ENCODE measurements at regions not wholly inside any gene's neighbourhood (a gene's known extent, or its start where the extent isn't known, plus 50 kb on each side); places are given as distances from the start of the nearest gene placed in this dataset.

GRCh38 chr18:27394687-27395086 is 209.6 kb upstream of the CHST9 start:
- Histone ChIP-seq H3K9ac (ENCODE audit: low read length) (no peak overlapping the region), H3K4me3 (ENCODE audit: low read depth, low read length) (no peak overlapping the region), H3K4me1 (ENCODE audit: control insufficient read depth, insufficient read depth, low read length) (no peaks in the 10 kb centered on the region), H3K27me3 (ENCODE audit: control insufficient read depth, insufficient read depth, low read length) (no peaks in the 10 kb centered on the region), H3K36me3 (ENCODE audit: control insufficient read depth, insufficient read depth, low read length) (no peaks in the 10 kb centered on the region), H3K27ac (ENCODE audit: low read depth, low read length) (no peak overlapping the region), H3K9me3 (ENCODE audit: control insufficient read depth, insufficient read depth, low read depth, low read length) (no peaks in the 10 kb centered on the region)

GRCh38 chr18:27382567-27383216 is 197.6 kb upstream of the CHST9 start:
- Histone ChIP-seq H3K36me3 (ENCODE audit: control insufficient read depth, insufficient read depth, low read length) (no peaks in the 10 kb centered on the region), H3K9ac (ENCODE audit: low read length) (no peak overlapping the region), H3K4me3 (ENCODE audit: low read depth, low read length) (no peak overlapping the region), H3K27me3 (ENCODE audit: control insufficient read depth, insufficient read depth, low read length) (no peaks in the 10 kb centered on the region), H3K4me1 (ENCODE audit: control insufficient read depth, insufficient read depth, low read length) (peaks cover 8% of the 10 kb centered on the region), H3K27ac (ENCODE audit: low read depth, low read length) (no peak overlapping the region), H3K9me3 (ENCODE audit: control insufficient read depth, insufficient read depth, low read depth, low read length) (no peaks in the 10 kb centered on the region)

- H3K4me1 ChIP-seq (ENCODE audit: control insufficient read depth, insufficient read depth, low read length), result peaks cover 8% of the 10 kb centered on the region
- H3K27me3 ChIP-seq (ENCODE audit: control insufficient read depth, insufficient read depth, low read length), result no peaks in the 10 kb centered on the region
- H3K9ac ChIP-seq (ENCODE audit: low read length), result no peak overlapping the region
- no peaks in the 10 kb centered on the region for H3K36me3 ChIP-seq (ENCODE audit: control insufficient read depth, insufficient read depth, low read length)
- no peak overlapping the region for H3K27ac ChIP-seq (ENCODE audit: low read depth, low read length)
- no peaks in the 10 kb centered on the region for H3K9me3 ChIP-seq (ENCODE audit: control insufficient read depth, insufficient read depth, low read depth, low read length)
- no peak overlapping the region for H3K4me3 ChIP-seq (ENCODE audit: low read depth, low read length)
Measured at GRCh38 chr18:27378431-27379095, 193.5 kb upstream of the CHST9 start.

- Histone ChIP-seq H3K4me1 (ENCODE audit: control insufficient read depth, insufficient read depth, low read length) (peaks cover 8% of the 10 kb centered on the region), H3K27me3 (ENCODE audit: control insufficient read depth, insufficient read depth, low read length) (no peaks in the 10 kb centered on the region), H3K27ac (ENCODE audit: low read depth, low read length) (no peak overlapping the region), H3K36me3 (ENCODE audit: control insufficient read depth, insufficient read depth, low read length) (no peaks in the 10 kb centered on the region), H3K4me3 (ENCODE audit: low read depth, low read length) (no peak overlapping the region), H3K9me3 (ENCODE audit: control insufficient read depth, insufficient read depth, low read depth, low read length) (no peaks in the 10 kb centered on the region), H3K9ac (ENCODE audit: low read length) (no peak overlapping the region)
Measured at GRCh38 chr18:27377251-27377650, 192.1 kb upstream of the CHST9 start.

GRCh38 chr18:27372386-27372785 is 187.3 kb upstream of the CHST9 start:
- H3K4me1 ChIP-seq (ENCODE audit: control insufficient read depth, insufficient read depth, low read length), result no peaks in the 10 kb centered on the region
- no peak overlapping the region for H3K4me3 ChIP-seq (ENCODE audit: low read depth, low read length)
- H3K27me3 ChIP-seq (ENCODE audit: control insufficient read depth, insufficient read depth, low read length), result no peaks in the 10 kb centered on the region
- no peak overlapping the region for H3K27ac ChIP-seq (ENCODE audit: low read depth, low read length)
- H3K9ac ChIP-seq (ENCODE audit: low read length), result no peak overlapping the region
- no peaks in the 10 kb centered on the region for H3K9me3 ChIP-seq (ENCODE audit: control insufficient read depth, insufficient read depth, low read depth, low read length)
- no peaks in the 10 kb centered on the region for H3K36me3 ChIP-seq (ENCODE audit: control insufficient read depth, insufficient read depth, low read length)

GRCh38 chr18:27366665-27367064 is 181.6 kb upstream of the CHST9 start:
- Histone ChIP-seq H3K4me1 (ENCODE audit: control insufficient read depth, insufficient read depth, low read length) (no peaks in the 10 kb centered on the region), H3K9ac (ENCODE audit: low read length) (no peak overlapping the region), H3K27ac (ENCODE audit: low read depth, low read length) (no peak overlapping the region), H3K36me3 (ENCODE audit: control insufficient read depth, insufficient read depth, low read length) (no peaks in the 10 kb centered on the region), H3K4me3 (ENCODE audit: low read depth, low read length) (no peak overlapping the region), H3K9me3 (ENCODE audit: control insufficient read depth, insufficient read depth, low read depth, low read length) (no peaks in the 10 kb centered on the region), H3K27me3 (ENCODE audit: control insufficient read depth, insufficient read depth, low read length) (no peaks in the 10 kb centered on the region)

- H3K36me3 ChIP-seq (ENCODE audit: control insufficient read depth, insufficient read depth, low read length), result no peaks in the 10 kb centered on the region
- no peaks in the 10 kb centered on the region for H3K9me3 ChIP-seq (ENCODE audit: control insufficient read depth, insufficient read depth, low read depth, low read length)
- H3K27me3 ChIP-seq (ENCODE audit: control insufficient read depth, insufficient read depth, low read length), result no peaks in the 10 kb centered on the region
- H3K27ac ChIP-seq (ENCODE audit: low read depth, low read length), result no peak overlapping the region
- H3K9ac ChIP-seq (ENCODE audit: low read length), result no peak overlapping the region
- no peaks in the 10 kb centered on the region for H3K4me1 ChIP-seq (ENCODE audit: control insufficient read depth, insufficient read depth, low read length)
- H3K4me3 ChIP-seq (ENCODE audit: low read depth, low read length), result no peak overlapping the region
Measured at GRCh38 chr18:27366151-27366550, 181.0 kb upstream of the CHST9 start.

- H3K4me1 ChIP-seq (ENCODE audit: control insufficient read depth, insufficient read depth, low read length), result no peaks in the 10 kb centered on the region
- H3K27ac ChIP-seq (ENCODE audit: low read depth, low read length), result no peak overlapping the region
- no peaks in the 10 kb centered on the region for H3K9me3 ChIP-seq (ENCODE audit: control insufficient read depth, insufficient read depth, low read depth, low read length)
- H3K4me3 ChIP-seq (ENCODE audit: low read depth, low read length), result no peak overlapping the region
- no peaks in the 10 kb centered on the region for H3K27me3 ChIP-seq (ENCODE audit: control insufficient read depth, insufficient read depth, low read length)
- H3K9ac ChIP-seq (ENCODE audit: low read length), result no peak overlapping the region
- H3K36me3 ChIP-seq (ENCODE audit: control insufficient read depth, insufficient read depth, low read length), result no peaks in the 10 kb centered on the region
Measured at GRCh38 chr18:27363872-27364271, 178.8 kb upstream of the CHST9 start.

GRCh38 chr18:27361477-27361876 is 176.4 kb upstream of the CHST9 start:
- no peaks in the 10 kb centered on the region for H3K4me1 ChIP-seq (ENCODE audit: control insufficient read depth, insufficient read depth, low read length)
- H3K27ac ChIP-seq (ENCODE audit: low read depth, low read length), result no peak overlapping the region
- H3K27me3 ChIP-seq (ENCODE audit: control insufficient read depth, insufficient read depth, low read length), result no peaks in the 10 kb centered on the region
- no peak overlapping the region for H3K4me3 ChIP-seq (ENCODE audit: low read depth, low read length)
- no peaks in the 10 kb centered on the region for H3K36me3 ChIP-seq (ENCODE audit: control insufficient read depth, insufficient read depth, low read length)
- no peaks in the 10 kb centered on the region for H3K9me3 ChIP-seq (ENCODE audit: control insufficient read depth, insufficient read depth, low read depth, low read length)
- H3K9ac ChIP-seq (ENCODE audit: low read length), result no peak overlapping the region

GRCh38 chr18:27355308-27355707 is 170.2 kb upstream of the CHST9 start:
- no peak overlapping the region for H3K9ac ChIP-seq (ENCODE audit: low read length)
- H3K4me3 ChIP-seq (ENCODE audit: low read depth, low read length), result no peak overlapping the region
- H3K9me3 ChIP-seq (ENCODE audit: control insufficient read depth, insufficient read depth, low read depth, low read length), result no peaks in the 10 kb centered on the region
- H3K27ac ChIP-seq (ENCODE audit: low read depth, low read length), result no peak overlapping the region
- H3K4me1 ChIP-seq (ENCODE audit: control insufficient read depth, insufficient read depth, low read length), result no peaks in the 10 kb centered on the region
- no peaks in the 10 kb centered on the region for H3K27me3 ChIP-seq (ENCODE audit: control insufficient read depth, insufficient read depth, low read length)
- H3K36me3 ChIP-seq (ENCODE audit: control insufficient read depth, insufficient read depth, low read length), result no peaks in the 10 kb centered on the region

- Histone ChIP-seq H3K27me3 (ENCODE audit: control insufficient read depth, insufficient read depth, low read length) (no peaks in the 10 kb centered on the region), H3K4me3 (ENCODE audit: low read depth, low read length) (no peak overlapping the region), H3K27ac (ENCODE audit: low read depth, low read length) (no peak overlapping the region), H3K9ac (ENCODE audit: low read length) (no peak overlapping the region), H3K4me1 (ENCODE audit: control insufficient read depth, insufficient read depth, low read length) (no peaks in the 10 kb centered on the region), H3K9me3 (ENCODE audit: control insufficient read depth, insufficient read depth, low read depth, low read length) (no peaks in the 10 kb centered on the region), H3K36me3 (ENCODE audit: control insufficient read depth, insufficient read depth, low read length) (no peaks in the 10 kb centered on the region)
Measured at GRCh38 chr18:27353273-27353672, 168.2 kb upstream of the CHST9 start.

All from HUES6 (cell line).